GM23248 (cell line): ENCODE measurements at regions not wholly inside any gene's neighbourhood (a gene's known extent, or its start where the extent isn't known, plus 50 kb on each side); places are given as distances from the start of the nearest gene placed in this dataset.
A peak's percentile ranks its signal among the peaks of the same experiment; 100 is the strongest.

Source experiments
- DNase-seq: peaks from one replicate; pipeline ENCODE4 v3.0.0-alpha.2; 2015
- H2AFZ ChIP-seq: fragments of 200-600 bp; sonication (generic); 2 replicates; pipeline ENCODE4 v1.6.1; 2016; ENCODE audit warnings: antibody characterized with exemption
- H3F3A ChIP-seq: fragments of 200-600 bp; sonication (generic); 2 replicates; pipeline ENCODE4 v1.6.1; 2016; ENCODE audit warnings: mild to moderate bottlenecking, antibody characterized with exemption, mixed run types; ENCODE audit not compliant: insufficient read depth
- H3K27ac ChIP-seq: fragments of 200-600 bp; sonication (generic); 2 replicates; pipeline ENCODE4 v1.5.1; 2016; ENCODE audit warnings: mild to moderate bottlenecking
- H3K27me3 ChIP-seq: fragments of 200-600 bp; sonication (generic); replicated peaks from 2 replicates; pipeline ENCODE4 v1.6.1; 2016; ENCODE audit warnings: mild to moderate bottlenecking; ENCODE audit not compliant: insufficient read depth
- H3K36me3 ChIP-seq: fragments of 200-600 bp; sonication (generic); 2 replicates; pipeline ENCODE4 v1.6.1; 2016; ENCODE audit warnings: low read depth, mild to moderate bottlenecking
- H3K4me1 ChIP-seq: fragments of 200-600 bp; sonication (generic); 2 replicates; pipeline ENCODE4 v1.6.1; 2016; ENCODE audit warnings: mild to moderate bottlenecking; ENCODE audit not compliant: insufficient read depth
- H3K4me2 ChIP-seq: fragments of 200-600 bp; sonication (generic); one replicate; pipeline ENCODE4 v1.6.1; 2016; ENCODE audit warnings: mild to moderate bottlenecking; ENCODE audit not compliant: unreplicated experiment
- H3K4me3 ChIP-seq: fragments of 200-600 bp; sonication (generic); 2 replicates; pipeline ENCODE4 v1.5.1; 2016; ENCODE audit warnings: mild to moderate bottlenecking
- H3K79me2 ChIP-seq: fragments of 200-600 bp; sonication (generic); 2 replicates; pipeline ENCODE4 v1.6.1; 2016; ENCODE audit warnings: mild to moderate bottlenecking; ENCODE audit not compliant: insufficient read depth
- H3K9ac ChIP-seq: fragments of 200-600 bp; sonication (generic); 2 replicates; pipeline ENCODE4 v1.6.1; 2016; ENCODE audit warnings: mild to moderate bottlenecking
- H3K9me2 ChIP-seq: fragments of 200-600 bp; sonication (generic); 2 replicates; pipeline ENCODE4 v1.6.1; 2016; ENCODE audit warnings: mixed run types, mild to moderate bottlenecking, moderate library complexity; ENCODE audit not compliant: insufficient read depth
- H3K9me3 ChIP-seq: fragments of 200-600 bp; sonication (generic); one replicate; pipeline ENCODE4 v1.6.1; 2017; ENCODE audit warnings: low read depth
- H4K20me1 ChIP-seq: fragments of 200-600 bp; sonication (generic); 2 replicates; pipeline ENCODE4 v1.6.0; 2016; ENCODE audit not compliant: insufficient read depth
- EZH2 ChIP-seq: fragments of 200-600 bp; sonication (generic); IDR thresholded peaks from 2 replicates; pipeline ENCODE4 v1.6.1; 2018; ENCODE audit warnings: antibody characterized with exemption, mild to moderate bottlenecking; ENCODE audit not compliant: insufficient read depth, poor library complexity, severe bottlenecking
- EZH2phosphoT487 ChIP-seq: fragments of 200-600 bp; sonication (generic); IDR thresholded peaks from 2 replicates; pipeline ENCODE4 v1.6.1; 2018; ENCODE audit warnings: antibody characterized with exemption, moderate library complexity, mild to moderate bottlenecking, low read depth; ENCODE audit not compliant: insufficient read depth
- WGBS, 2 experiments: methylation state at CpG; one replicate each; pipeline ENCODE4 v1.1.6; 2015 to 2017; ENCODE audit warnings: low lambda C conversion rate in 2 of 2, low coverage in 1 of 2; ENCODE audit errors: missing lambda C conversion rate in 2 of 2; 5-methylcytosine and 5-hydroxymethylcytosine counted together
- in situ Hi-C: fragments of 300-500 bp; cut with MboI; formaldehyde crosslinking; loops from 2 replicates; pipeline ENCODE4 v1.15.0; 2020

DNA sequence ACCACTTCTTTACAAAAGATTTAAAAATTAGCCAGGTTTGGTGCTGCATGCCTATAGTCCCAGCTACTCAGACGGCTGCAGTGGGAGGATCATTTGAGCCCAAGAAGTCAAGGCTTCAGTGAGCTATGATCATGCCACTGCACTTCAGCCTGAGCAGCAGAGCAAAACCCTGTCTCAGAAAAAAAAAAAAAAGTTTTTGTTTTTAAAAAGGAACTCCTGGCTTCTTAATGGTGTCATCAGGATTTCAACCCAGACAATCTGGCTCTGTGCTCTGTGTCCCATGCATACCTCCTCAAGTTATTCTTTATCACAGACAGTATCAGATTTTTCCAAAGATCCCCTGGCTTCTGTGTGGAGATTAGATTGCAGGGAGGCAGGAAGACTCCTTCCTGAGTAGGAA, 64.2 kb upstream of the IL12A start:
- no peak for TF ChIP-seq EZH2phosphoT487
- no peak for TF ChIP-seq EZH2
- 100% methylated on average over 1 of the region's 1 CpG for WGBS, 2 experiments
- in situ Hi-C loops, result no loop called here

DNA sequence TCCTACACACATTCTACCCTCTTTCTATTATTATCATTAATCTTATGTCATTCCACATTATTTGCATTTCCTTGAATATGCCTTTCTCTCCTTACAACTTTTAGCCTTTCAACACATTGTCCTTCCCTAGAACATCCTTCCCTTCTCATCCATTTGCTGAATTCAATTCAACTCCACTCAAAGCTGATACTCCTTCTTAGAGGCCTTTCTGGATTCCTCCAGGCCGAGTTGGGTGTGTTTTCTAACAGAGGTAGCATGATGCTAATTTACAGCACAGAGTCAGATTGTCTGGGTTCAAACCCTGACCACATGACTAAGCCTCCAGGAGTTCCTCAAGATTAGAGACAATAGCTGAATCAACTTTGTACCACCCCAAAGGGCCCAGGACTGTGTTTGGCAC, 63.4 kb upstream of the IL12A start:
- Histone ChIP-seq H3K9me2 (no peaks in the 10 kb centered on the region), H3K27me3 (no peaks in the 10 kb centered on the region), H3K36me3 (no peaks in the 10 kb centered on the region), H3K4me3 (no peak overlapping the region), H3K9me3 (no peaks in the 10 kb centered on the region), H4K20me1 (no peaks in the 10 kb centered on the region), H2AFZ (no peak overlapping the region), H3K4me1 (peaks cover 39% of the 10 kb centered on the region), H3K9ac (no peak overlapping the region), H3F3A (peaks cover 39% of the 10 kb centered on the region), H3K27ac (no peak overlapping the region), H3K79me2 (no peaks in the 10 kb centered on the region), H3K4me2 (no peak overlapping the region)
- no peak for DNase-seq
- in situ Hi-C loops, result no loop called here
- TF ChIP-seq EZH2, result no peak
- TF ChIP-seq EZH2phosphoT487, result no peak
- 96 to 100% methylated on average over 1 of the region's 1 CpG for WGBS, 2 experiments

More for the DNA sequence above, 64.2 kb upstream of the IL12A start:
- no peaks in the 10 kb centered on the region for H4K20me1 ChIP-seq
- H3K9ac ChIP-seq, result no peak overlapping the region
- H3K27me3 ChIP-seq, result no peaks in the 10 kb centered on the region
- no peaks in the 10 kb centered on the region for H3K9me3 ChIP-seq
- H3K36me3 ChIP-seq, result no peaks in the 10 kb centered on the region
- no peak overlapping the region for H3K4me3 ChIP-seq
- no peaks in the 10 kb centered on the region for H3K9me2 ChIP-seq
- no peak overlapping the region for H2AFZ ChIP-seq
- peaks cover 37% of the 10 kb centered on the region for H3F3A ChIP-seq
- DNase-seq, result no peak
- peaks cover 35% of the 10 kb centered on the region for H3K4me1 ChIP-seq
- H3K27ac ChIP-seq, result no peak overlapping the region
- no peaks in the 10 kb centered on the region for H3K79me2 ChIP-seq
- no peak overlapping the region for H3K4me2 ChIP-seq

DNA sequence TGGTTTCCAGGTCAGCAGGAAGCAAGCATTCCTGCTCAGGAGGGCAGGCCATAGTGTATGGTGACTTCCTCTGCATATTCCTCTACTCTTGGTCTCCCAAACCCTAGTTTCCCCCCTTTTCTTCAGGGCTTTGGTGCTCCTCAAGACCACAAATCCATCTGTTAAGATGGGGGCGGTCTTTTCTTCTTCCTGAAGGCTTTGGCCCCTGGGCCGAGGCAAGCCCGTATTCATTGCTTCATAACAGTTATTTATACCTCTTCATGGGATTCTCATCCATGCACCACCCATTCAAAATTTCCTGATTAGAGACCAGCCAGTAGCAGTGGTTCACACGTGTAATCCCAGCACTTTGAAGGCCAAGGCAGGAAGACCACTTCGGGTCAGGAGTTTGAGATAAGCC, 62.1 kb upstream of the IL12A start:
- no peaks in the 10 kb centered on the region for H4K20me1 ChIP-seq
- TF ChIP-seq EZH2phosphoT487, result no peak
- TF ChIP-seq EZH2, result no peak

DNA sequence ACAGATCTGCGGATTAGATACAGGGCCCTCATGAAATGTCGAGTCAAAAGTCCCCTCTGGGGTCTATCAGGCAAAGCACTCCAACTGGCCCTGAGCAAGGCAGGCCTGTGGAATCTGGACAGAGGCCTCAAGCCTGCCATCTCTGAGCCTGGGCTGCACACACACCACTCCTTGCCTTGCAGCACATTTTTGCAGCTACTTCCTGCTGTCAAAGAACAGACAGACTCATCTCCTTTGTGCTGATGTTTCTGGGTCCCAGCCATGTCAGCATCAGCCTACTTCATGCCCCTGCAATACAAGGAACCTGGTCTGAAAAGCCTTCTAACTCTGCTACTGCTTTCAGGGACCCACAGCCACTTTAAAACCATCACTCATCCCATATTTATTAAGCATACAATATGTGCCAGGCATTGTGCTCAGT, 60.6 kb upstream of the IL12A start:
- no peaks in the 10 kb centered on the region for H3K36me3 ChIP-seq
- no peaks in the 10 kb centered on the region for H3K27me3 ChIP-seq
- 98 to 100% methylated on average over 2 of the region's 2 CpGs for WGBS, 2 experiments
- DNase-seq, result peak; percentile 64
- peak overlapping the region; percentile 87 for H3K27ac ChIP-seq
- H3K4me2 ChIP-seq, result peak overlapping the region; percentile 80
- H3K79me2 ChIP-seq, result no peaks in the 10 kb centered on the region
- H3K9me3 ChIP-seq, result no peaks in the 10 kb centered on the region
- in situ Hi-C loops, result no loop called here
- 0 out of 2 replicates have a peak overlapping the region, but pooled peaks have one; percentile 13 for H2AFZ ChIP-seq
- H4K20me1 ChIP-seq, result no peaks in the 10 kb centered on the region
- H3K9me2 ChIP-seq, result no peaks in the 10 kb centered on the region
- H3F3A ChIP-seq, result peaks cover 39% of the 10 kb centered on the region
- TF ChIP-seq EZH2phosphoT487, result no peak
- no peak for TF ChIP-seq EZH2
- peak overlapping the region; percentile 41 for H3K9ac ChIP-seq
- peak overlapping the region; percentile 43 for H3K4me3 ChIP-seq
- peaks cover 39% of the 10 kb centered on the region for H3K4me1 ChIP-seq

More for the DNA sequence above, 62.1 kb upstream of the IL12A start:
- Histone ChIP-seq H3K9me3 (no peaks in the 10 kb centered on the region), H3K27me3 (no peaks in the 10 kb centered on the region), H3K4me3 (no peak overlapping the region), H3K4me1 (peaks cover 39% of the 10 kb centered on the region), H3K9ac (no peak overlapping the region), H3K9me2 (no peaks in the 10 kb centered on the region), H3K36me3 (no peaks in the 10 kb centered on the region), H2AFZ (no peak overlapping the region), H3K4me2 (no peak overlapping the region), H3K79me2 (no peaks in the 10 kb centered on the region), H3F3A (peaks cover 39% of the 10 kb centered on the region), H3K27ac (no peak overlapping the region)
- in situ Hi-C loops, result no loop called here
- no peak for DNase-seq
- 81 to 95% methylated on average over 5 of the region's 5 CpGs for WGBS, 2 experiments

DNA sequence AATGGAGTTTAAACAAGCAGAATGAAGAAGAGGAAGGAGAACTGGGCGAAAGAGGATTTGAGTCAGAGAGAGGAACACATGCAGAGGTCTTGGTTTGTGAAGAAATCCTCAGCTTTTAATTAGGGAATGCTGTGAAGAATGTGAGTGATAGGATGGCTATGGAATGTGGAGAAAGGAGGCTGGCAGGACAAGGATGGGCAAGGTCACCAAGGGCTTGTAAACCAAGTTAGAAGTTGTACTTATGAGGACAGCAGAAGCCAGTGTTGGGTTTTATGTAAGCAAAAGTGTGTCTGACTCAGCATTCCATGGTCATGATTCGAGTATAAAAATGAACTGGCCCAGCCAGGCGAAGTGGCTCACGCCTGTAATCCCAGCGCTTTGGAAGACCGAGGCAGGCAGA, 60.0 kb upstream of the IL12A start:
- Histone ChIP-seq H3K36me3 (no peaks in the 10 kb centered on the region), H3K79me2 (no peaks in the 10 kb centered on the region), H3K27me3 (no peaks in the 10 kb centered on the region), H3K4me2 (peak overlapping the region; percentile 80), H3K9me2 (no peaks in the 10 kb centered on the region), H3F3A (peaks cover 39% of the 10 kb centered on the region), H3K9me3 (no peaks in the 10 kb centered on the region), H4K20me1 (no peaks in the 10 kb centered on the region), H2AFZ (peak overlapping the region; percentile 73), H3K4me1 (peaks cover 37% of the 10 kb centered on the region), H3K27ac (peak overlapping the region; percentile 87), H3K9ac (peak overlapping the region; percentile 55), H3K4me3 (peak overlapping the region; percentile 43)
- DNase-seq, result peak; percentile 98
- no peak for TF ChIP-seq EZH2phosphoT487
- TF ChIP-seq EZH2, result no peak
- 2 to 5% methylated on average over 6 of the region's 6 CpGs for whole genome bisulfite sequencing, 2 experiments
- in situ Hi-C loops, result no loop called here
